ENCODE measurements at regions not wholly inside any gene's neighbourhood (a gene's known extent, or its start where the extent isn't known, plus 50 kb on each side); places are given as distances from the start of the nearest gene placed in this dataset.

GRCh38 chr20:48384147-48384818 lies 443.5 kb downstream of the PREX1 start:
- TF ChIP-seq CTCF (conservative IDR thresholded peaks at IDR 0.05) (no peak), ZFX (IDR thresholded peaks at IDR 0.05) (no peak)
- H3K27ac ChIP-seq: no peak overlapping the region

DNA sequence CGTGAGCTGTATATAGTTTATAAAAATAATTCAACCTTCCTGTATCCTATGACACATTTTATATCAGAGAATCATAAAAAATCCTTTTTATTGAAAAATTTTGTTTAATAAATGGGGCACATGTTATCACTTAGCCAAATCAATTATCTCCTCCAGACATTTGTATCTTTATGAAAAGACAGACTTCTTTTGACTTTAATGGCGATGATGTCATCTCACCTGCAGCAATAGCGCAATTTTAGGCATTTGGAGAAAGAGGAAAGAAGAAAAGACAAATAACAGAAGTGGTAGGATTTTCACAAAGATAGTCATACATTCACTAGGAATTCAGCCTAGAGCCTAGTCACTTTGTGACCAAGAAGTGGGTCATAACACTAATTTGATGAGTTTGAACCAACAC lies 444.5 kb downstream of the PREX1 start:
- H3K27ac ChIP-seq: no peak overlapping the region
- TF ChIP-seq ZFX (IDR thresholded peaks at IDR 0.05) (no peak), CTCF (conservative IDR thresholded peaks at IDR 0.05) (no peak)

- H3K27ac ChIP-seq: no peak overlapping the region
- TF ChIP-seq ZFX (IDR thresholded peaks at IDR 0.05): no peak
- TF ChIP-seq CTCF (conservative IDR thresholded peaks at IDR 0.05): no peak
Measured at GRCh38 chr20:48382304-48382703, 445.5 kb downstream of the PREX1 start.

- H3K27ac ChIP-seq: no peak overlapping the region
- TF ChIP-seq CTCF (conservative IDR thresholded peaks at IDR 0.05) (no peak), ZFX (IDR thresholded peaks at IDR 0.05) (no peak)
Measured at GRCh38 chr20:48381353-48382120, 446.3 kb downstream of the PREX1 start.

DNA sequence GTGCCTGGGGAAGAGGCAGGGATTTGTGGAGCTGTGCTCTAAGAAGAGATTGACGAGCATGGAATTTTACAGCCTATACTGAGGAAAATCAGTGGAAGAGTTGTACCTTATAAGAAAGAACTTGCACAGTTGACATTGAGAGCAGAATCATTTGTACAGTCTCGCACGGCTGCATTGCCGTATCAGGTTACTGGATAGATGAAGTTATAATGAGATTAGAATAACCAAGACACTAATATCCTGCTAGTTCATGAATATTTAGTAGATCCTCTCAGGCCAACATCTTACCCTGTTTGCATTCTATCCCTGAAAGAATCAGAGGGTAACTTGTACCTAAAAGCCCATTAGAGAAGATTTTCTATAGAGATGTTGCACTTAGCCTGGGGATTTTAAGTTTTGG lies 447.1 kb downstream of the PREX1 start:
- no peak overlapping the region for H3K27ac ChIP-seq
- no peak for TF ChIP-seq CTCF (conservative IDR thresholded peaks at IDR 0.05)
- TF ChIP-seq ZFX (IDR thresholded peaks at IDR 0.05): no peak

- no peak overlapping the region for H3K27ac ChIP-seq
- TF ChIP-seq ZFX (IDR thresholded peaks at IDR 0.05) (no peak), CTCF (conservative IDR thresholded peaks at IDR 0.05) (no peak)
Measured at GRCh38 chr20:48378976-48379675, 448.7 kb downstream of the PREX1 start.

DNA sequence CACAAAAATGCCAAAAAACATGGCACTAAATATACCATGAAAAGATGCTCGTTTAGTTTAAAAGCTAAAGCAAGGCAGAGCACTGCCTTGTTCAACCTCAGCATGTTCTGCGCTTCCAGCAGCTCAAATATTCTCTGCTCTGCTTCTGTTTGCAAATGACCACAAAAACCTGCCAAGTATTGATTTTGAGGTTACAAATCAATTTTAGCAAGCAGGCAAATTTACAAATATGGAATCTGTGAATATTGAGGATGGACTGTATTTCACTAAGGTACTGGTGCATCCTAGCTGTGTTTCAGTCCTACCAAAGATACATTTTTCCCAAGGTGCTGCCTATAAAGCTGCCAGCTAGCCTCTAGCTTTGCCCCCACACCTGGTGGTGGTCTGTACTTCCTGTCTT lies 449.9 kb downstream of the PREX1 start:
- H3K27ac ChIP-seq: no peak overlapping the region
- TF ChIP-seq ZFX (IDR thresholded peaks at IDR 0.05) (no peak), CTCF (conservative IDR thresholded peaks at IDR 0.05) (no peak)

Data from C4-2B (cell line).